ENCODE measurements at regions not wholly inside any gene's neighbourhood (a gene's known extent, or its start where the extent isn't known, plus 50 kb on each side); places are given as distances from the start of the nearest gene placed in this dataset.

DNA sequence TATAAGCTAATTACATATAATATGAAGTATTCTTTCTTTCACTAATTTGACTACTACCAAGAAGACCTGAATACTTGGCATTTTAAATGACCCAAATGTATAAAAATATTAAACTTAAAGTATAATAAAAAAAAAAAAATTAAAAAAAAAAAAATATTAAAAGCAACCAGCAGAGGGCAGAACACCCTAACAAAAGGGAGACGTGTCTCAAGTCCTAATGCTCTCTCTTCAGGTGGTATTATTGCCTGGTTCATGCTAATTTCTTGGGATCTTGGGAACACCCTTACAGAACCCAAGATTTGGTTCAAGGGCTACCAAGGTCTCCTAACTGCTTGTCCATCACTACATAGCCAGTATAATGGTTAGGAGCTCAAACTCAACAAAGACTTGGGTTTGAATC lies 754.8 kb downstream of the RAB28 start:
- Histone ChIP-seq H3K36me3 (ENCODE audit: insufficient read depth, low read length) (no peaks in the 10 kb centered on the region), H3K27ac (ENCODE audit: low read depth, low read length) (no peak overlapping the region), H3K9me3 (ENCODE audit: low read length) (no peaks in the 10 kb centered on the region), H3K27me3 (ENCODE audit: insufficient read depth, low read length, poor library complexity, severe bottlenecking) (no peaks in the 10 kb centered on the region), H3K4me1 (ENCODE audit: insufficient read depth, low read length) (no peaks in the 10 kb centered on the region), H3K4me3 (ENCODE audit: low read length) (no peak overlapping the region)
- Mint-ChIP-seq H3K27ac (no peak overlapping the region), H3K27me3 (peaks cover 3 to 23% of the 10 kb centered on the region in 2 donors), H3K36me3 (no peaks in the 10 kb centered on the region), H3K4me1 (no peaks in the 10 kb centered on the region), H3K9me3 (no peaks in the 10 kb centered on the region), H3K4me3 (no peak overlapping the region)
- ChIA-PET CTCF (no interaction called here), POLR2A (no interaction called here)
- no peak for DNase-seq

GRCh38 chr4:12724510-12724909 lies 759.6 kb downstream of the RAB28 start:
- Mint-ChIP-seq H3K27ac (no peak overlapping the region), H3K4me1 (peaks cover 0 to 1% (median 0%) of the 10 kb centered on the region in 3 donors), H3K4me3 (no peak overlapping the region), H3K27me3 (peaks cover 1 to 19% of the 10 kb centered on the region in 2 donors), H3K9me3 (peaks cover 0 to 3% (median 0%) of the 10 kb centered on the region in 5 donors), H3K36me3 (no peaks in the 10 kb centered on the region)
- Histone ChIP-seq H3K9me3 (ENCODE audit: low read length) (no peaks in the 10 kb centered on the region), H3K4me3 (ENCODE audit: low read length) (no peak overlapping the region), H3K36me3 (ENCODE audit: insufficient read depth, low read length) (no peaks in the 10 kb centered on the region), H3K27me3 (ENCODE audit: insufficient read depth, low read length, poor library complexity, severe bottlenecking) (no peaks in the 10 kb centered on the region), H3K27ac (ENCODE audit: low read depth, low read length) (no peak overlapping the region), H3K4me1 (ENCODE audit: insufficient read depth, low read length) (no peaks in the 10 kb centered on the region)
- POLR2A ChIA-PET: no interaction called here
- DNase-seq: no peak
- CTCF ChIA-PET: no interaction called here

DNA sequence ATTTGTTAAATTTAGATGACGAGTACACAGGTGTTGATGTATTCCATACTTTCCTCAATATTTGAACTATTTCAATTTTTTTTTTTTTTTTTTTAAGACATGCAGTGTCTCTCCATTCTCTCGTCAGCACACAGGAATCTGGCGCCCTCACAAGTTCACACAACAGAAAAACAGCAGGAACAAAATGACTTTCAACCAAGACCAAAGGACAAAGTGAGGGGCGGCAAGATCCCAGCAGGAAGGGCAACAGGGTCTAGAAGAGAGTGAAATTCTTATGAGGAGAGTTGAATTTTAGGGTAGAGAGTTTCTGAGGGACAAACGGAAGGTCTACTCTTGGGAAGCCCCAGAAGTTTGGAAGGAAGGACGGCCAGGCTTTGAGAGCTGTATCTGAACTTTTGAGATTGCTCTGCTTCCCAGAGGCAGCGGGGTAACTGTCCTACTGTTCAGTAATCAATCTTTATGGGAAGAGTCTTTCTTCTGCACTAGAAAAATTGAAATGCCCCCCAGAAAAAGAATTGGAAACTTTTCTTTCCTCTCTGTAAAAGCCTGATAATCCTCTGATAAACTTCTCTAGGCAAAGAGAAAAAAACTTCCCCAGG lies 760.2 kb downstream of the RAB28 start:
- DNase-seq: no peak
- Mint-ChIP-seq H3K4me1 (peaks cover 0 to 1% (median 0%) of the 10 kb centered on the region in 3 donors), H3K36me3 (no peaks in the 10 kb centered on the region), H3K4me3 (no peak overlapping the region), H3K27ac (no peak overlapping the region), H3K9me3 (peaks cover 0 to 3% (median 0%) of the 10 kb centered on the region in 5 donors), H3K27me3 (peaks cover 1 to 19% of the 10 kb centered on the region in 2 donors)
- Histone ChIP-seq H3K4me1 (ENCODE audit: insufficient read depth, low read length) (no peaks in the 10 kb centered on the region), H3K36me3 (ENCODE audit: insufficient read depth, low read length) (no peaks in the 10 kb centered on the region), H3K27me3 (ENCODE audit: insufficient read depth, low read length, poor library complexity, severe bottlenecking) (no peaks in the 10 kb centered on the region), H3K27ac (ENCODE audit: low read depth, low read length) (no peak overlapping the region), H3K4me3 (ENCODE audit: low read length) (no peak overlapping the region), H3K9me3 (ENCODE audit: low read length) (no peaks in the 10 kb centered on the region)
- ChIA-PET POLR2A (no interaction called here), CTCF (no interaction called here)

- H3K4me1 Mint-ChIP-seq: no peaks in the 10 kb centered on the region
- CTCF ChIA-PET: no interaction called here
Observed at GRCh38 chr4:12716896-12717295, 767.2 kb downstream of the RAB28 start.

DNA sequence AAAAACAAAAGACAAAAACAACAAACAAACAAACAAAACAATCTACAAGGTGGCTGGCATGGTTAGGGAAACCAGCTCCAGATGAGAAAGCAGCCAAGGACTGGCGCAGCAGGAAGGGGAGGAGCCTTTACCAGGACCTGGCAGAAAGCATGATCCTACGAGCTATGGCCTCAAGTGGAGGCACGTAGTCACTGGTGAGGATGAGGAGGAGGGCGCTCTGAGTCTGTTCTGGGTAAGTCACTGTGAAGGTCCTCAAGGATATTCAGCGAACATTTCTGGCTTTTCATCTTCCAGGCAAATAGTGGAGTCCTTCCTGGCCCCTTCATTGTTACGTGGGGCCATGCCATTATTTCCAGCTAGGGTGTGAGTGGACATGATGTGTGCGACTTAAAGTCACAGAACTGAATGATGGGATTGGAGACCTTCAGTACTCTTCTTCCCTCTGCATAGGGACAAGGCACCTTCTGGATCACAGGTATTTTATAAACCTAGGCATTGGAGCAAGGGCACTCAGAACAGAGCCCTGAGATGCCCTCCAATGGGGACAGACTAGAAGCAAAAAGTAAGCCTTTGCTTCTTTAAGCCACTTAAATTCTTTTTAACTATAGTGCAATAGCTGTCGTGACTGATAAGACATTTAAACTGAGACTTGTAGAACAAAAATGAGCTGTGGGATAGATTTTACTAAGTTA lies 771.3 kb downstream of the RAB28 start:
- Histone ChIP-seq H3K27me3 (ENCODE audit: insufficient read depth, low read length, poor library complexity, severe bottlenecking) (no peaks in the 10 kb centered on the region), H3K9me3 (ENCODE audit: low read length) (no peaks in the 10 kb centered on the region), H3K4me3 (ENCODE audit: low read length) (no peak overlapping the region), H3K36me3 (ENCODE audit: insufficient read depth, low read length) (no peaks in the 10 kb centered on the region), H3K27ac (ENCODE audit: low read depth, low read length) (no peak overlapping the region), H3K4me1 (ENCODE audit: insufficient read depth, low read length) (no peaks in the 10 kb centered on the region)
- no peak for DNase-seq
- Mint-ChIP-seq H3K36me3 (no peaks in the 10 kb centered on the region), H3K9me3 (peaks cover 0 to 11% (median 5%) of the 10 kb centered on the region in 5 donors), H3K4me3 (no peak overlapping the region), H3K4me1 (no peaks in the 10 kb centered on the region), H3K27me3 (peaks cover 0 to under 1% of the 10 kb centered on the region in 2 donors), H3K27ac (no peak overlapping the region)
- POLR2A ChIA-PET: no interaction called here
- CTCF ChIA-PET: no interaction called here

More at GRCh38 chr4:12716896-12717295, 767.2 kb downstream of the RAB28 start:
- Histone ChIP-seq H3K4me1 (ENCODE audit: insufficient read depth, low read length) (no peaks in the 10 kb centered on the region), H3K36me3 (ENCODE audit: insufficient read depth, low read length) (no peaks in the 10 kb centered on the region), H3K27ac (ENCODE audit: low read depth, low read length) (no peak overlapping the region), H3K27me3 (ENCODE audit: insufficient read depth, low read length, poor library complexity, severe bottlenecking) (no peaks in the 10 kb centered on the region), H3K9me3 (ENCODE audit: low read length) (no peaks in the 10 kb centered on the region), H3K4me3 (ENCODE audit: low read length) (no peak overlapping the region)
- H3K9me3 Mint-ChIP-seq: peaks cover 0 to 7% (median under 1%) of the 10 kb centered on the region in 5 donors
- no peak overlapping the region for H3K4me3 Mint-ChIP-seq
- no peak for DNase-seq
- no peak overlapping the region for H3K27ac Mint-ChIP-seq
- POLR2A ChIA-PET: no interaction called here
- peaks cover 0 to 8% of the 10 kb centered on the region in 2 donors for H3K27me3 Mint-ChIP-seq
- no peaks in the 10 kb centered on the region for H3K36me3 Mint-ChIP-seq

GRCh38 chr4:12707381-12708175 lies 776.6 kb downstream of the RAB28 start:
- H3K4me1 ChIP-seq (ENCODE audit: insufficient read depth, low read length): no peaks in the 10 kb centered on the region
- POLR2A ChIA-PET: no interaction called here
- Mint-ChIP-seq H3K36me3 (no peaks in the 10 kb centered on the region), H3K9me3 (peaks cover 0 to 9% (median 6%) of the 10 kb centered on the region in 5 donors), H3K27me3 (no peaks in the 10 kb centered on the region), H3K4me1 (no peaks in the 10 kb centered on the region), H3K27ac (no peak overlapping the region), H3K4me3 (no peak overlapping the region)
- H3K36me3 ChIP-seq (ENCODE audit: insufficient read depth, low read length): no peaks in the 10 kb centered on the region
- H3K4me3 ChIP-seq (ENCODE audit: low read length): no peak overlapping the region
- no peak for DNase-seq
- H3K27me3 ChIP-seq (ENCODE audit: insufficient read depth, low read length, poor library complexity, severe bottlenecking): no peaks in the 10 kb centered on the region
- no peak overlapping the region for H3K27ac ChIP-seq (ENCODE audit: low read depth, low read length)
- CTCF ChIA-PET: no interaction called here
- no peaks in the 10 kb centered on the region for H3K9me3 ChIP-seq (ENCODE audit: low read length)

DNA sequence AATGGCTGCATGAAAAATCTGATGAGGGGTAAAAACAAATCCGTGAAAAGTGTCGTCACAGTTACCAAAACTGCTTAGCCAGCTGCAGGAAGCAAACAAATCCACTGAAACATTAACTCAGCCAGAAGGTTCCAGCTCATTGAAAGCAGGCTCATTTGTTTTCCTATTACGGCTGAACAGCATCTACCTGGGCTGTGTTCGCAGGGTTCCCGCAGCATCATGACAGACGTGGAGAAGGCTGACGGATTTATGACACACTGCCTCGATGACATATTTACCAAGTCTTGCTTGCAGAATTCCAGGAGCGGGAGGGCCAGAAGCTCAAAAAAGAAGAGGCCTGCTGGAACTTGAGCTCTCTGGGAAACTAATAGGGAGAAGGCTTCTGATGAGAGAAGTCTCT lies 781.1 kb downstream of the RAB28 start:
- H3K4me3 ChIP-seq (ENCODE audit: low read length): no peak overlapping the region
- Mint-ChIP-seq H3K4me1 (no peaks in the 10 kb centered on the region), H3K36me3 (no peaks in the 10 kb centered on the region), H3K4me3 (no peak overlapping the region), H3K27me3 (no peaks in the 10 kb centered on the region), H3K9me3 (peaks cover 0 to 8% (median 0%) of the 10 kb centered on the region in 5 donors), H3K27ac (no peak overlapping the region)
- no peaks in the 10 kb centered on the region for H3K4me1 ChIP-seq (ENCODE audit: insufficient read depth, low read length)
- no peak for DNase-seq
- no peaks in the 10 kb centered on the region for H3K27me3 ChIP-seq (ENCODE audit: insufficient read depth, low read length, poor library complexity, severe bottlenecking)
- no peaks in the 10 kb centered on the region for H3K36me3 ChIP-seq (ENCODE audit: insufficient read depth, low read length)
- H3K27ac ChIP-seq (ENCODE audit: low read depth, low read length): no peak overlapping the region
- ChIA-PET CTCF (no interaction called here), POLR2A (no interaction called here)
- H3K9me3 ChIP-seq (ENCODE audit: low read length): no peaks in the 10 kb centered on the region

DNA sequence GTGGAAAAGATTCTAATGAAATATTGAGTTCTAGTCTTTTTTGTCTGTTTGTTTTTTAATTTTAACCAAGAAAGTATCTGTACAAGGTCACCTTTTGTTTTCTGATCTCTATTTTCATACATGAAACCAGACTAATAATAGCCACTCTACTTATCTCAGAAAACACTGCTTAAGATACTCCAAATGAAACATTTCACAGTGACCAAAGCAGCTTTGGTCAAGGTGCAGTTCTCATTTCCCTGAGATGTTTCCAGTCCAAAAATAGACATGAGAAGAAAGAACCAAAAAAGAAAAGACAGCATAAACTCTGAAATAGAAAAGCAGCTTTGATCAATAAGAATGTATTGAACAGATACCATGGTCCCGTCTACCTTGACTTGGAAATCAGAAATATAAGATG lies 782.8 kb downstream of the RAB28 start:
- Histone ChIP-seq H3K36me3 (ENCODE audit: insufficient read depth, low read length) (no peaks in the 10 kb centered on the region), H3K9me3 (ENCODE audit: low read length) (no peaks in the 10 kb centered on the region), H3K27ac (ENCODE audit: low read depth, low read length) (no peak overlapping the region), H3K4me1 (ENCODE audit: insufficient read depth, low read length) (no peaks in the 10 kb centered on the region), H3K4me3 (ENCODE audit: low read length) (no peak overlapping the region), H3K27me3 (ENCODE audit: insufficient read depth, low read length, poor library complexity, severe bottlenecking) (no peaks in the 10 kb centered on the region)
- Mint-ChIP-seq H3K4me3 (no peak overlapping the region), H3K27ac (no peak overlapping the region), H3K27me3 (no peaks in the 10 kb centered on the region), H3K9me3 (peaks cover 0 to 2% (median 0%) of the 10 kb centered on the region in 5 donors), H3K36me3 (no peaks in the 10 kb centered on the region), H3K4me1 (no peaks in the 10 kb centered on the region)
- no peak for DNase-seq
- CTCF ChIA-PET: no interaction called here
- POLR2A ChIA-PET: no interaction called here
